ENCODE measurements at regions not wholly inside any gene's neighbourhood (a gene's known extent, or its start where the extent isn't known, plus 50 kb on each side); places are given as distances from the start of the nearest gene placed in this dataset.

GRCh38 chr2:18959952-18960717, 370.8 kb upstream of the NT5C1B start:
- TF ChIP-seq CTCF (conservative IDR thresholded peaks at IDR 0.05; ENCODE audit: low read length) (no peak), EZH2phosphoT487 (IDR thresholded peaks at IDR 0.05; ENCODE audit: borderline replicate concordance) (no peak)

Data from Loucy (cell line).